ENCODE measurements at regions not wholly inside any gene's neighbourhood (a gene's known extent, or its start where the extent isn't known, plus 50 kb on each side); places are given as distances from the start of the nearest gene placed in this dataset.

DNA sequence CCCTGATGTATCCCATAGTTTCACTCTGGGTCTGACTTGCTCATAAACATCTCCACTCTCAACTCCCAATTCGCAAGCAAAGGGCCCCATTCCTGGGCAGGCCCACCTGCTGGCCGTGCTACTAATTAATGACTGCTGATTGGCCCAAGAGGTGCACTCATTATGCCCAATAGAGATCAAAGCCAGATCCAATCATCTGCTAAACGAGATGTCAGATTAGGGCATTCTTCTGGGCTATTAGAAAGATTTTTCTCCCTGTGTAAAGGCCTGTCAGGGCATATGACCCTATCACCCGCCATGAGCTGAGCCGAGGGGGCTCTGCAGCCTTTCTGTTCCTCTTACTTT lies 103.4 kb upstream of the HAAO start:
- TF ChIP-seq, protein P1, sequence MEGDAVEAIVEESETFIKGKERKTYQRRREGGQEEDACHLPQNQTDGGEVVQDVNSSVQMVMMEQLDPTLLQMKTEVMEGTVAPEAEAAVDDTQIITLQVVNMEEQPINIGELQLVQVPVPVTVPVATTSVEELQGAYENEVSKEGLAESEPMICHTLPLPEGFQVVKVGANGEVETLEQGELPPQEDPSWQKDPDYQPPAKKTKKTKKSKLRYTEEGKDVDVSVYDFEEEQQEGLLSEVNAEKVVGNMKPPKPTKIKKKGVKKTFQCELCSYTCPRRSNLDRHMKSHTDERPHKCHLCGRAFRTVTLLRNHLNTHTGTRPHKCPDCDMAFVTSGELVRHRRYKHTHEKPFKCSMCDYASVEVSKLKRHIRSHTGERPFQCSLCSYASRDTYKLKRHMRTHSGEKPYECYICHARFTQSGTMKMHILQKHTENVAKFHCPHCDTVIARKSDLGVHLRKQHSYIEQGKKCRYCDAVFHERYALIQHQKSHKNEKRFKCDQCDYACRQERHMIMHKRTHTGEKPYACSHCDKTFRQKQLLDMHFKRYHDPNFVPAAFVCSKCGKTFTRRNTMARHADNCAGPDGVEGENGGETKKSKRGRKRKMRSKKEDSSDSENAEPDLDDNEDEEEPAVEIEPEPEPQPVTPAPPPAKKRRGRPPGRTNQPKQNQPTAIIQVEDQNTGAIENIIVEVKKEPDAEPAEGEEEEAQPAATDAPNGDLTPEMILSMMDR (IDR thresholded peaks at IDR 0.05; ENCODE audit: low read depth, low read length), result no peak
- no peak for TF ChIP-seq POLR2A (IDR thresholded peaks at IDR 0.05; ENCODE audit: extremely low read depth, insufficient read length)
- TF ChIP-seq, protein P2, sequence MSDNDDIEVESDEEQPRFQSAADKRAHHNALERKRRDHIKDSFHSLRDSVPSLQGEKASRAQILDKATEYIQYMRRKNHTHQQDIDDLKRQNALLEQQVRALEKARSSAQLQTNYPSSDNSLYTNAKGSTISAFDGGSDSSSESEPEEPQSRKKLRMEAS (IDR thresholded peaks at IDR 0.05; ENCODE audit: low read depth, low read length), result no peak
